ENCODE measurements at regions not wholly inside any gene's neighbourhood (a gene's known extent, or its start where the extent isn't known, plus 50 kb on each side); places are given as distances from the start of the nearest gene placed in this dataset.

DNA sequence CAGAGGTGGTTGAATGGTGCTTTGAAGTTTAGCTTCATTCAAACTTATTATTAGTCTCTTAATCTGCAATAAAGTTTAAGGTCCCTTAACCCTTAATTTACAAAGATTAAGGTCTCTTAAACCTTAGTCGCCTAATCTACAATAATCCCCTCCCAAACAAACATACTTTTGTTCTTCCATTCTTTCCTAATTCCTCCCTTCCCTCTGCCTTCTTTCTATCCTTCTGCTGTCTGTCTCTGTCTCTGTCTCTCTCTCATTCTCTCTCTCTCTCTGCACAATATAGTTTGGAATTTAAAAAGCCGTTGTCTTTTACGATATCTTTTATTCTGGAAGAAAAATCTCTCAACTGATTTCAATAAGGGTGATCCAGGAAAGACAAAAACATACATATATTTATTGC lies 1096.8 kb upstream of the ATXN8OS start:
- H2AFZ ChIP-seq (ENCODE audit: low read depth, low read length), result no peak overlapping the region
- DNase-seq (ENCODE audit: low read depth) (no peak), FAIRE-seq (no peak)
- H3K9me3 Mint-ChIP-seq (ENCODE audit: unreplicated experiment), result no peaks in the 10 kb centered on the region
- H3K4me1 ChIP-seq (ENCODE audit: insufficient read depth, low read length), result no peaks in the 10 kb centered on the region
- no peaks in the 10 kb centered on the region for H4K20me1 ChIP-seq (ENCODE audit: insufficient read depth, low read length)
- no peak overlapping the region for H3K9ac ChIP-seq (ENCODE audit: low read length)
- H3K27ac Mint-ChIP-seq (ENCODE audit: unreplicated experiment), result no peak overlapping the region
- H3K27ac ChIP-seq (ENCODE audit: low read depth, low read length), result no peak overlapping the region
- no peaks in the 10 kb centered on the region for H3K36me3 Mint-ChIP-seq (ENCODE audit: low read depth, unreplicated experiment)
- no peak overlapping the region for H3K4me3 ChIP-seq (ENCODE audit: insufficient read depth, low read depth, low read length)
- H3K4me2 ChIP-seq (ENCODE audit: low read length), result no peak overlapping the region
- TF ChIP-seq, protein P1, sequence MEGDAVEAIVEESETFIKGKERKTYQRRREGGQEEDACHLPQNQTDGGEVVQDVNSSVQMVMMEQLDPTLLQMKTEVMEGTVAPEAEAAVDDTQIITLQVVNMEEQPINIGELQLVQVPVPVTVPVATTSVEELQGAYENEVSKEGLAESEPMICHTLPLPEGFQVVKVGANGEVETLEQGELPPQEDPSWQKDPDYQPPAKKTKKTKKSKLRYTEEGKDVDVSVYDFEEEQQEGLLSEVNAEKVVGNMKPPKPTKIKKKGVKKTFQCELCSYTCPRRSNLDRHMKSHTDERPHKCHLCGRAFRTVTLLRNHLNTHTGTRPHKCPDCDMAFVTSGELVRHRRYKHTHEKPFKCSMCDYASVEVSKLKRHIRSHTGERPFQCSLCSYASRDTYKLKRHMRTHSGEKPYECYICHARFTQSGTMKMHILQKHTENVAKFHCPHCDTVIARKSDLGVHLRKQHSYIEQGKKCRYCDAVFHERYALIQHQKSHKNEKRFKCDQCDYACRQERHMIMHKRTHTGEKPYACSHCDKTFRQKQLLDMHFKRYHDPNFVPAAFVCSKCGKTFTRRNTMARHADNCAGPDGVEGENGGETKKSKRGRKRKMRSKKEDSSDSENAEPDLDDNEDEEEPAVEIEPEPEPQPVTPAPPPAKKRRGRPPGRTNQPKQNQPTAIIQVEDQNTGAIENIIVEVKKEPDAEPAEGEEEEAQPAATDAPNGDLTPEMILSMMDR (IDR thresholded peaks at IDR 0.05; ENCODE audit: insufficient read depth, low read depth, low read length), result no peak
- no peak for TF ChIP-seq EZH2 (IDR thresholded peaks at IDR 0.05; ENCODE audit: insufficient read depth, low read length)
- no peaks in the 10 kb centered on the region for H3K36me3 ChIP-seq (ENCODE audit: insufficient read depth, low read length)
- no peaks in the 10 kb centered on the region for H3K27me3 ChIP-seq (ENCODE audit: insufficient read depth, low read length)
- no peaks in the 10 kb centered on the region for H3K27me3 Mint-ChIP-seq (ENCODE audit: low read depth, unreplicated experiment)
- no peaks in the 10 kb centered on the region for H3K79me2 ChIP-seq (ENCODE audit: insufficient read depth, low read length)
- H3K4me1 Mint-ChIP-seq (ENCODE audit: low read depth, unreplicated experiment), result peaks cover 3% of the 10 kb centered on the region
- no peak overlapping the region for H3K4me3 Mint-ChIP-seq (ENCODE audit: unreplicated experiment)
- no peaks in the 10 kb centered on the region for H3K9me3 ChIP-seq (ENCODE audit: insufficient read depth, low read depth, low read length)

DNA sequence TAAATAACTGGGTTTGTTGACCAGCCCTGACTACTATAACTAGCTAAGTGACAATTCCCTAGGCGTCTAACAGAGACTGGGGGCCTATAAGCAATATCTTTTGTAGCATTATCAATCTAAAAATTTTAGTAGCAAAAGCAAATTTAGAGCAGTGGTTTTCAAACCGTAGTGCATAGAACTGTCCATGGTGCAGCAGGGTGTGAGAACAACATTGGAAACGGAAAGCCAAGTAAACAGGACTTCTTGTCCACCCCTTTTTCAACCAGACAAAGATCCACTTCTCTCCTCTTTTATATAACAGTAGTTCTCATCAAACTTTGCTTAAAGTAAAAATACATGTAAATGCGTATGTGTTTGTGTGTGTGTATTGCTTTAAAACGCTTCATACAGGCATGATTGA lies 1099.1 kb upstream of the ATXN8OS start:
- H3K36me3 Mint-ChIP-seq (ENCODE audit: low read depth, unreplicated experiment), result no peaks in the 10 kb centered on the region
- Histone ChIP-seq H2AFZ (ENCODE audit: low read depth, low read length) (no peak overlapping the region), H3K9ac (ENCODE audit: low read length) (no peak overlapping the region), H3K4me3 (ENCODE audit: insufficient read depth, low read depth, low read length) (no peak overlapping the region), H3K27ac (ENCODE audit: low read depth, low read length) (no peak overlapping the region), H3K4me1 (ENCODE audit: insufficient read depth, low read length) (no peaks in the 10 kb centered on the region), H3K9me3 (ENCODE audit: insufficient read depth, low read depth, low read length) (no peaks in the 10 kb centered on the region), H3K4me2 (ENCODE audit: low read length) (no peak overlapping the region), H4K20me1 (ENCODE audit: insufficient read depth, low read length) (no peaks in the 10 kb centered on the region), H3K36me3 (ENCODE audit: insufficient read depth, low read length) (no peaks in the 10 kb centered on the region), H3K79me2 (ENCODE audit: insufficient read depth, low read length) (no peaks in the 10 kb centered on the region), H3K27me3 (ENCODE audit: insufficient read depth, low read length) (no peaks in the 10 kb centered on the region)
- DNase-seq (ENCODE audit: low read depth) (no peak), FAIRE-seq (no peak)
- no peaks in the 10 kb centered on the region for H3K9me3 Mint-ChIP-seq (ENCODE audit: unreplicated experiment)
- no peak overlapping the region for H3K27ac Mint-ChIP-seq (ENCODE audit: unreplicated experiment)
- no peaks in the 10 kb centered on the region for H3K27me3 Mint-ChIP-seq (ENCODE audit: low read depth, unreplicated experiment)
- TF ChIP-seq, protein P1 (IDR thresholded peaks at IDR 0.05; ENCODE audit: insufficient read depth, low read depth, low read length), result no peak
- no peak for TF ChIP-seq EZH2 (IDR thresholded peaks at IDR 0.05; ENCODE audit: insufficient read depth, low read length)
- H3K4me1 Mint-ChIP-seq (ENCODE audit: low read depth, unreplicated experiment), result peaks cover 6% of the 10 kb centered on the region
- no peak overlapping the region for H3K4me3 Mint-ChIP-seq (ENCODE audit: unreplicated experiment)

DNA sequence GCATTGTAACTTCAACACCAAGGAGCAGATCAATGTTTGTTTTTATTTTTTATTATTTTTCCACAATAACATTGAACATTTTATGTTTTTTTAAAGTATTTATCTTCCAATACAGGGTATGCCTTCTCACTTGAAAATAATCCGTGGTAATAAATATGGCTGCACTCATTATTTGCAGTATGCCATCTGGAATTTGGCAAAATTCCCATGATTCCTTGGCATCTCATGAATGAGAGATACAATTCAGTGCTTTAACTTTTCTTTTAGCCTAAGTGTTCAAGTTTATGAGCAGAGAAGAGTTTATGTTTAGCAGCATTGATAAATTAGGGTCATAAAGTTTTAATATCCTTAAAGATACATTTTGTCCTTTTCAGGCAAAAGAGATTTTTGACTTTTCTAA lies 1109.6 kb upstream of the ATXN8OS start:
- H3K9me3 Mint-ChIP-seq (ENCODE audit: unreplicated experiment), result peaks cover 3% of the 10 kb centered on the region

More for the DNA sequence above, 1109.6 kb upstream of the ATXN8OS start:
- H3K36me3 Mint-ChIP-seq (ENCODE audit: low read depth, unreplicated experiment), result no peaks in the 10 kb centered on the region
- no peak overlapping the region for H2AFZ ChIP-seq (ENCODE audit: low read depth, low read length)
- no peak for FAIRE-seq
- no peaks in the 10 kb centered on the region for H3K4me1 ChIP-seq (ENCODE audit: insufficient read depth, low read length)
- no peak for TF ChIP-seq EZH2 (IDR thresholded peaks at IDR 0.05; ENCODE audit: insufficient read depth, low read length)
- TF ChIP-seq, protein P1 (IDR thresholded peaks at IDR 0.05; ENCODE audit: insufficient read depth, low read depth, low read length), result no peak
- no peaks in the 10 kb centered on the region for H3K27me3 Mint-ChIP-seq (ENCODE audit: low read depth, unreplicated experiment)
- no peaks in the 10 kb centered on the region for H3K27me3 ChIP-seq (ENCODE audit: insufficient read depth, low read length)
- no peak overlapping the region for H3K27ac Mint-ChIP-seq (ENCODE audit: unreplicated experiment)
- no peaks in the 10 kb centered on the region for H3K79me2 ChIP-seq (ENCODE audit: insufficient read depth, low read length)
- H3K4me3 ChIP-seq (ENCODE audit: insufficient read depth, low read depth, low read length), result no peak overlapping the region
- no peak overlapping the region for H3K27ac ChIP-seq (ENCODE audit: low read depth, low read length)
- H3K4me1 Mint-ChIP-seq (ENCODE audit: low read depth, unreplicated experiment), result no peaks in the 10 kb centered on the region
- H3K4me2 ChIP-seq (ENCODE audit: low read length), result no peak overlapping the region
- H3K9me3 ChIP-seq (ENCODE audit: insufficient read depth, low read depth, low read length), result no peaks in the 10 kb centered on the region
- H3K4me3 Mint-ChIP-seq (ENCODE audit: unreplicated experiment), result no peak overlapping the region
- H3K36me3 ChIP-seq (ENCODE audit: insufficient read depth, low read length), result no peaks in the 10 kb centered on the region
- no peak overlapping the region for H3K9ac ChIP-seq (ENCODE audit: low read length)
- DNase-seq (ENCODE audit: low read depth), result no peak
- H4K20me1 ChIP-seq (ENCODE audit: insufficient read depth, low read length), result no peaks in the 10 kb centered on the region
